ENCODE measurements at regions not wholly inside any gene's neighbourhood (a gene's known extent, or its start where the extent isn't known, plus 50 kb on each side); places are given as distances from the start of the nearest gene placed in this dataset.

- no peak for TF ChIP-seq CTCF (IDR thresholded peaks at IDR 0.05; ENCODE audit: insufficient read depth, low read depth, low read length, missing control alignments)
- DNase-seq (ENCODE audit: low read depth): no peak
- H3K4me3 ChIP-seq (ENCODE audit: low read length): no peak overlapping the region
Observed at GRCh38 chr1:14323568-14324247, 274.8 kb upstream of the KAZN start.

GRCh38 chr1:14324248-14324630 lies 274.2 kb upstream of the KAZN start:
- H3K4me3 ChIP-seq (ENCODE audit: low read length): no peak overlapping the region
- TF ChIP-seq CTCF (IDR thresholded peaks at IDR 0.05; ENCODE audit: insufficient read depth, low read depth, low read length, missing control alignments): no peak
- DNase-seq (ENCODE audit: low read depth): no peak

GRCh38 chr1:14326857-14327256 lies 271.6 kb upstream of the KAZN start:
- no peak for DNase-seq (ENCODE audit: low read depth)
- no peak overlapping the region for H3K4me3 ChIP-seq (ENCODE audit: low read length)
- TF ChIP-seq CTCF (IDR thresholded peaks at IDR 0.05; ENCODE audit: insufficient read depth, low read depth, low read length, missing control alignments): no peak

- DNase-seq (ENCODE audit: low read depth): peak; percentile 1
- TF ChIP-seq CTCF (IDR thresholded peaks at IDR 0.05; ENCODE audit: insufficient read depth, low read depth, low read length, missing control alignments): no peak
- H3K4me3 ChIP-seq (ENCODE audit: low read length): no peak overlapping the region
Observed at GRCh38 chr1:14328685-14329084, 269.8 kb upstream of the KAZN start.

GRCh38 chr1:14332158-14332557 lies 266.3 kb upstream of the KAZN start:
- H3K4me3 ChIP-seq (ENCODE audit: low read length): no peak overlapping the region
- no peak for DNase-seq (ENCODE audit: low read depth)
- TF ChIP-seq CTCF (IDR thresholded peaks at IDR 0.05; ENCODE audit: insufficient read depth, low read depth, low read length, missing control alignments): no peak

GRCh38 chr1:14334336-14335176 lies 263.9 kb upstream of the KAZN start:
- DNase-seq (ENCODE audit: low read depth): no peak
- no peak for TF ChIP-seq CTCF (IDR thresholded peaks at IDR 0.05; ENCODE audit: insufficient read depth, low read depth, low read length, missing control alignments)
- H3K4me3 ChIP-seq (ENCODE audit: low read length): no peak overlapping the region

Data from epithelial cell of esophagus (primary cell).